Activated T-cell treated with anti-CD3 and anti-CD28 coated beads for 24 hours (primary cell): ENCODE measurements at regions not wholly inside any gene's neighbourhood (a gene's known extent, or its start where the extent isn't known, plus 50 kb on each side); places are given as distances from the start of the nearest gene placed in this dataset.

Experiments
- DNase-seq: peaks from one replicate; pipeline ENCODE4 v3.0.0-alpha.2; 2020; ENCODE audit warnings: low read depth

DNA sequence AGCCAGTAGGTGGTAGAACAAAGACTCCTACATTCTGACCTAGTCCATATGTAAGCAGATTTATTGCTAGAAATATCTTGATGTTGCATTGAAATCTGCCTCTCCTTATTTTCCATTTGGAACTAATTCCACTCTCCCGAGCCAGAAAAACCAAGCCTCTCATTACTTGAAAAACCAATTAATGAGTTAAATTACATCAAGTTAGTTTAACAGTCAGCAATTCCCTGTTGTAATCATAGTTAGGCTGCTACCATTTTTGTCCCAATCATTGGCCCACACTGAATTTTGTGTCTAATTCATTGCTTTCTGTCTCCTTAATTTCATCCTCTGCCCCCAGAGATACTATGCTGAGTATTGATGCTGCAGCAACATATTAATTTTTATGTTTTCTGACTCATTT is 168.3 kb upstream of the TNP1 start:
- no peak for DNase-seq

GRCh38 chr2:217027414-217027813 is 167.6 kb upstream of the TNP1 start:
- no peak for DNase-seq

DNA sequence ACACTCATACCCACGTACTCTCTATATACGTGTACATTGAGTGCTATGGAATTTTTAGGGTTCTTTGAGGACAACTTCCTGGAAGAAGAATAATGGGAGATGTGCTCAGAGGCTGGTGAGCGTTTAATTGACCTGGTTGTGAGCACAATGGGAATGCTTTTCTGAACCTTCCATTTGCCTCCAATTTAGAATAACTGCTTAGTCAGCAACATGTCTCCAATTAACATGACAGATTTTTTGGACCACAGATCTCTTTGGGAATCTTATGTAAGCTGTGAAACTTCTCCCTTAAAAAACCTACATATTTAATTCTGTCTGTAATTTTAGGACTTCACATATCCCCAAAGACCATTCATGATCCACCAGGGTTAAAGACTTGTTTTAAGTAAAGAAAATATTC is 166.7 kb upstream of the TNP1 start:
- no peak for DNase-seq

DNA sequence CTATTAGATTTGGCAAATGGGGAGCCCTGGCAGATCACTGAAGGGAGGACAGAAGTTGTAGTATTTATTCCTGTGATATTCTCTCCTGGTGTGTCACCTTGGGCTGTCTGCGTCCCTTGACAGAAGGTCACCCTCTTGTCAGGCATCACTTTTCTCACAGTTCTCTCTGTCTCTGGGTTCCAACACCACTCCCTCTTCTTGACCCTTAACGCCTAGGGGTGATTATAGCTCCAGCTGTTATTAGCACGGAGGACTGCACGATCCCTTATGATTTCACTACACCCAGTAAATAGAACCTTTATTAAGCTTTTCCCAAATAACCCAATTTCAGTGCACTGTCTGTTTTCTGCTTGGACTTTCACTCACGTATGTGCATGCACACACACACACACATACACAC is 166.3 kb upstream of the TNP1 start:
- no peak for DNase-seq

GRCh38 chr2:217023611-217024010 is 163.7 kb upstream of the TNP1 start:
- no peak for DNase-seq

DNA sequence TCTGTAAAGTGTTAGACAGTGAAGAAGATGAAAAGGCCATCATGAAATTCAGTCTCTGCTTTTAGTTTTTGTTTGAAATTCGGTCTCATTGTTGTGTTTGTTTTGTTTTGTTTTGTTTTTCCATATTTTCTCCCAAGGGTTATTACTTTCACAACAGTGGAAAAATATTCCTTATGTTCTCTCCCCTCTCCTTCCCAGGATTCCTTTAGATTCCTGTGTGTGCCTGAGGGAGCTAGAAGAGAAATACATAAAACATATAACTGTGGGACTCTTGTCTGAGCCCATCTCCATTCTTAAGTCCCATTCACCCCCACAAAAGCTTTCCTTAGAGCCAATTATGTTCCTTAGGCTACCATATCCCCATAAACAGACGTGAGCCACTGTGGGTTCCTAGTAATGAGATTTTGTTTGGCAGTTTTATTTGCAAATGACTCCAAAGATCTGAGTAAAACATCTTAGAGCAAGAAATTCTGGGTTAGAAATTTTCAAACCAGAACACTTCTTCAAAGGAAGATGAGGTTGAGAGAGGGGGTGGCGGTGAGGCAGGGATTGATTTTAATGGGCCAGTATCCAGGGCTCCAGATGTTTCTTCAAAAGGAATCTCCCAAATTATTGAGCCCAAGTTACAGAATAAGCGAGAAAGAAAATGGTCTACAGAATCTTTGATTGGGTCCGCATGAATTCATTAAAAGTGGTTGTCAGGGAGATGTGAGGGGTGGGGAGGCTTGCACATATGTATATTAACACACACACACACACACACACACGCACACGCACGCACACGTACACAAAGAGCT is 157.8 kb upstream of the TNP1 start:
- no peak for DNase-seq

DNA sequence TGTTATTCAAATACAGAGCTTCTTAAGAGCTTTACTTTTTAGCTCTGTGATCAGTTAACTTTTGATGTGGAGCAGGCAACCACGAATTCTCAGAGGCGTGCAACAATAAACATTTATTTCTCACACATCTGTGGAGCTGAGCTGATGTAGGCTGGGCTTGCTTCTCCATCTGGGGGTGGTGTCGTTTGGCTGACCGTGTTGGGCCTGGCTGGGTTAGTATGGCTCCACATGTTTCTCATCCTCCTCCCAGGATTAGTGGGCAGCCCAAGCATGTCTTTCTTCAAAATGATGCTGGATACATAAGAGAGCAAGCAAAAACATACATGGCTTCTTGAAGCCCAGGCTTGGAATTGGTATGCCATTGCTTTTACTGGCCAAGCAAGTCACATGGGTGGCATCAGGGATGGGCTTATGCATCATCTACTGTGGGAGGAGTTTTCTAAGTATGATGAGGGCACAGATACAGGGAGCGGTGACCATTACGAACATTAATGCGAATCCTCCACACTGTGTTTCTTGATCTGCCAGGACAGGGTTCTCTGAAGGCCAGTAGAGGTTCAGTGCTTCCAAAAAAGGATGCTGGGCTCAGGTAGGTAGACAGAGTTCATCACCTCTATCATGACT is 157.0 kb upstream of the TNP1 start:
- DNase-seq = no peak

DNA sequence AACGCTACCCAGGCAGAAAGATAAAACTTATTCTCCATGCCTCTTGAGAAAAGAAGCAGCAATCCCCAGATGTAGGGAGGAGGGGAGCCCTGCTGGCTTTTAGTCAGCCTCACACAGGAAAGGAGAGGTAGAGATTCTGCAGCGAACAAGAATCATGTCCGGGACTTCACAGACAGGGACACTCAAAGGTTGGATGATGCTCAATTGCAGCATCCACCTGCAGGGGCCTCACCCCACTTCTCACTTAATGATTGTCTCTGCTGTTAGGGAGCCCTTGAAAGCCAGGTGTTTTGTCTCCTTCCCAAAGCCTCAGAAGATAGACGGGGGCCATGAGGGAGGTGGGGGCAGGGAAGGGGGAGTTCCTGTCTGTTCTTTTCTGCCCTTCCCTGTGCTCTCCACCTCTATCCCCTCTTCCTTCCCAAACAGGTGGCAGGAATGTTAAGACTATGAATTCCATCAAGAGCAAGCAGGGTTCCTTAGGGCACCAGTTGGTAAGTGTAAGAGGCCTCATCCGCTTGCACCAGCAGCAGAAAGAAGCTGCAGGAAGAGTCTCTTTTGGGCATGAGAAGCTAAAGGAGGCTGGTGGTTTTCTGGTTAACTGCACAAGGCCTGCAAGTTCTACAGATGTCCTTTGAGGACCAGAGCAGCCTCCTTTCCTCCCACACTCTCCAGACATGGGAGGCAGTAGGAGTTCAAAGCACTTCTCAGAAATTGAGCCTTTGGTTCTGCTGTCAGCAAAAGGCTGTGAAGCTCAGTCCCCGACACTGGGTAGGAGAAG is 154.7 kb upstream of the TNP1 start:
- no peak for DNase-seq

DNA sequence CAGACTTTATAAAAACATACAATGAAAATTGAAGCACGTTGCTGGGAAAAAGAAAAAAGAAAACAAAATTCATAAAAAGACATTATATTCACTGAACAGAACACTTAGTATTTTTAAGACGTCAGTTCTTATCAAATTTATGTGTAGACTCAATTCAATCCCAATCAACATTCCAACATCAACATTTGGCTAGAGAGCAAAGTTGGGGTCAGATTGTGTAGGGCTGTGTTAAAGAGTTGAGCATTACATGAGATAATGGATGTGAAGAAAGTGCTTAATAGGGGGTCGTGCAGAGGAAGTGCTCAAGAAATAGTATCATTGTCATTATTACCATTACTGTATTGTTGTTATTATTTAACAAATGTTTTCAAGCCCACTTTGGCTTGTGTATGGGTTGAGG is 154.1 kb upstream of the TNP1 start:
- no peak for DNase-seq

DNA sequence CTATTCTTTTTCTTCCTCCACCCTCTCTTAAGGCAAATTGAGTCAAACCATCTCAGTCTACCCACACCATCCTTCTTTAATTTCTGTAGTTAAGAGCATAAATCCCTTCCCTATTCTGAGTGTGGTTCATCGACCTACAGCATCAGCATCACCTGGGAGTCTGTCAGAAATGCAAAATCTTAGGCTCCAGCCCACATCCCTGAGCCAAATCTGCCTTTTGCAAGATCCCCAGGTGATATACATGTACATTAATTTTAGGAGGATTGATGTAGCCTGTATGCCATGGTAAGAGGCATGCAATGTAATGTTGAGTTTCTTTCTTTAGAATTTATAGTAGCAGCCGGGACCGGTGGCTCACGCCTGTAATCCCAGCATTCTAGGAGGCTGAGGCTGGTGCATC is 151.7 kb upstream of the TNP1 start:
- no peak for DNase-seq

DNA sequence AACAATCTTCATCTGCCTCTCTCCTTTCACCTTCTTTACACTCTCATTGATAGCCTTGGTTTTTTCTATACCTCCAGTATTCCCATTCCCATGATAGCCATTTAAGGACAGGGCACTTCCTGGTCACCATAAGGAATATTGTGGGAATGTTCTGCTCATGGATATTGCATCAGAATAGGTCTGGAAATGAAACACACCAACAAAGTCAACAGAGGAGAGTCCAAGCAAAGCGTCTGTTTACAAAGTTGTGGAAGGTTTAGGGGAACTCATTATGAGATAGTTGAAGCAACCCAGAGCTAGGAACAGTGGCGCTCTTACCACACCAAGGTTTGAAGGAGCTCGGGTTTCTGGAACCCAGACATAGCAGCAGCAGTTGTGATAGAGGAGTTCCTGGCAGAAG is 150.3 kb upstream of the TNP1 start:
- DNase-seq = no peak

DNA sequence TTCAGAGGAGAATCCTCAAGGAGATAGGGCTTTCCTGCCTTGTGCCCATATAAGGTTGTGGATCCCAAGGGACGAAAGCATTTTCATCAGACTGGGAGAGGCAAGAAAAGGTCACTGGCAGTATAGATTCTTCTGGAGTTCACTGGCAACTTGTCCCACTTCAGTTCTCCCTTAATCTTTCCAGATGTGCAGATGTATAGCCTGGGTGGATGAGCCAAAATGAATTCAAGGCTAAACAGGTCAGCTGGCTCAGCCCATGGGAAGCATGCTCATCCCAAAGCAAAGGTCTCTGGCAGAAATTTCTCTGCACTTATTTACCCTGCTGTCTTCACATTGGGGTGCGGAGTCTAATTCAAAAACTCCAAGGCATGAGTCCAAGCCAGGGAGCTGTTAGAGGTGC is 148.9 kb upstream of the TNP1 start:
- DNase-seq = no peak

DNA sequence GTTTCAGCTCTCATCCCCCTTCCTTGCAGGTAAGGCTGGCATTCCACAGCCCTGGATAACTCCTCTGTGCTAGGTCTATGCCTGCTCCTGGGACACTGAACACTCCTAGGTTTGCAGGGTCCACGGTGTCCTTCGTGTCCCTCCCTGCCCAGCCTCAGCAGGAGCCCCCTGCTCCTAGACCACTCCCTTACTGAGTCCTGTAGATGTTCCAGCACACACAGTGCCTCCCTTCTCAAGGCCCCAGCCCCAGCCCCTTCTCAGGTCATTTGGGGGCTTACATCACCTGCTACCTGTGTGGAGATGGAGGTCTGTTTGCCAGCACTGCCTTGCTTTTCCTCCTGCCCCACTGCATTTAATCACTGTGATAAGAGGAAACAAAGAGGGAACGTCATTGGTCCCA is 146.4 kb upstream of the TNP1 start:
- no peak for DNase-seq

- DNase-seq = no peak
Measured at GRCh38 chr2:217004656-217005055, 144.8 kb upstream of the TNP1 start.

GRCh38 chr2:217001740-217002139 is 141.9 kb upstream of the TNP1 start:
- no peak for DNase-seq

DNA sequence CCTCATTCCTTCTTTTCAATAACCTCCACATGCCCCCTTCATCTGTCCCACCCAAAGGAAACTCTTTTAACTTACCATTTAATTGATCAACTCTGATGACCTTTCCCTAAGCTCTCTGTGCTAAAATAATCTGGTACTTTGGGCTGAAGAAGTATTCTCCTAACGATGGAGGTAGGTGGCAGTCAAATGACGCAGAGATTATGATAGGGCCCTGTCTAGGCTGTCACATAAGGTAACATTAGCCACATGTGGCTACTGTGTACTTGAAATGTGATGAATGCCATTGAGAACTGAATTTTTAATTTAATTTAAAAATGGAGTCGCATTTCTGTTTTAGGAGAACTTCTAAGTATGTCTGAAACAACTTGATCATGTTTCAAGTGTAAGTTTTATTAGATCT is 140.5 kb upstream of the TNP1 start:
- DNase-seq = no peak

DNA sequence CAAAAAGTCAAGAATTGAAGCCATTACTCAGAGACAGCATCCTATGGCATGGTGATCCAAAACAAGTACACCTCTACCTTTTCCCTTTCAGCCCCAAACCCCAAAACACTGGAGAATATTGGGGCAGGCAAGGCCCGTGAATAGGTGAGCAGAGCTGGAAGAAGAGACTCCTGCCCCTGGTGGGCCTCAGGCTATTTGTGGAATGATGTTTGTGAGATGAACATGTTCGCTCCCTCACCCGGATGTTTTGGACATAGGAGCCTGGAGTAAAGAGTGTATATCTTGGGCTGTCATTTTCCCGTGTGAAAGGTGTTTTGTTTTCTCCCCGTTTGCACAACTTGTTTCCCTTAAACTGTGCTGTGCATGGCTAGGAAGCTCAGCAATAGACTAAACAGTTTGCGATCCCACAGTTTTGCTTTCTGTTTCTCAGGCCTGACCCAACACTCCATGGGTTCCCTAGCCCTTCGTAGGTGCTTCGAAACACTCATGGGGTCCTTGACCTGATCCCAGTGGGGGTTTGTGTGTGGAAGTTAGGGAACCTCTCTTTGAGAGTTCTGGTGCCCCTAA is 136.5 kb upstream of the TNP1 start:
- no peak for DNase-seq

DNA sequence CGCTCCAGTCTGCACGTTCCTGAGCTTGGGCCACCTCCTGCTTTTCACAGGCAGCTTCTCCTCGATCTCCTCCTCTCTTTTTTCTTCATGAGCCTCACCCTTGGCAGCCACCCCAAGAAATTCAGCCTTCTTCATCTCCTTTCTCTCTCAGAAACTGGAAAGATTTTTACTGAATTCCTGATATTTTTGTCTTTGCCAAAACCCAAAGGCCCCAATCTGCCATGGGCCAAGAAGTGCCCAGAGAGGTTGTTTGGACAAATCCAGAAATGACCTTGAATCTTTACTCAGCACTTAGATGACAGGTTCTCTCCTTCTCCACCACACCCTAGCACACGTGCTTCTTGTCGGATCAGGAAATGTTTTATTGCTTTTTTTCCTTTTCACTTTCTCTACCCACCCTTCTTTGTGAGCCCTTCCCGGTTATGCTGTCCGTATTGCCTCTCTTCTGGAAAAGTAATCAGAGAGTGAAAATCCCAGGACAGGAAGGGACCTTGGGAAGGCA is 134.5 kb upstream of the TNP1 start:
- DNase-seq = no peak

DNA sequence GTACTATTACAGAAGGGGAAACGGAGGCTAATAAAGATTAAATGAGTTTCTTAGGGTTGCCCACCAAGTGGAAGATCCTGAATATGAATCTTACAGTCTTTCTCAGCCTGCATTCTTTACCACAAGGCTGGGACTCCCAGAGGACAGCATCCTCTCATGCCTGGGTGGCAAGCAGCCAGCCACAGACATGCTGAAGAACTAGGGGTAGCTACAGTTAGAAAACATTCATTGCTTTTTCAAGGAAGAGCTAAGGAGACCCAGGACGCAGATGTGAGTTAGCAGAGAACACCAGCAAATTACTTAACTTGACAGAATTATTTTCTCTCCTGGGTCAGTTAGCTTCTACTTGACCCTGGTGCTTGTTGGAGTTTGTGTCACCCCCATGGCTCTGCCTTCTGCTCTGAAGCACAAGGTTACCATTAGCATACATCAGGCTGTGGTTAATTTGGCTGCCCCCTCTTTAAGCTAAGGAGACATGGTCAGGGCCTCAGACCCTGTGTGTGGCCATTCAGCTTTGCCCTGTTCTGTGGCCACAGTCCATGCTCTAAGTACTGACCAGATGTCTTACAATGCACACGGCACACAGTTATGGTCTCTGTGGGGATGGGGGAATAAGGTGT is 132.3 kb upstream of the TNP1 start:
- DNase-seq = no peak

DNA sequence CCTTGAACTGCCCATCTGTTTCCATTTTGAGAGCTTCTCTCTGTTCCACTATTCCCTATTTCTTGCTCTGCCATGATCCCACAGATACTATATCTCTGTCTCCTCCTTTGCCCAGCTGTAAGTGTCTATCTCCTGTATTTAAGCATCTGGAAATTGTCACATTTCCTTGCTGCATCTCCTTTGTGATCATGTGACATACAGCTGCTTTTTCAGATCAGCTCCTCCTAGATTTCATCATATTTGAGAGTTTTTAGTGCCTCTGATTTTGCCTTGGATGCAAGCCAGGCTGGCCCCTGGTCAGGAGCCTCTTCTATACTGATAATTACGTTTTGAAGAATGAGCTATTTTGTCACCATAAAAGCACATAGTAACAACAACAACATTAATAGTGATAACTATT is 131.7 kb upstream of the TNP1 start:
- no peak for DNase-seq

DNA sequence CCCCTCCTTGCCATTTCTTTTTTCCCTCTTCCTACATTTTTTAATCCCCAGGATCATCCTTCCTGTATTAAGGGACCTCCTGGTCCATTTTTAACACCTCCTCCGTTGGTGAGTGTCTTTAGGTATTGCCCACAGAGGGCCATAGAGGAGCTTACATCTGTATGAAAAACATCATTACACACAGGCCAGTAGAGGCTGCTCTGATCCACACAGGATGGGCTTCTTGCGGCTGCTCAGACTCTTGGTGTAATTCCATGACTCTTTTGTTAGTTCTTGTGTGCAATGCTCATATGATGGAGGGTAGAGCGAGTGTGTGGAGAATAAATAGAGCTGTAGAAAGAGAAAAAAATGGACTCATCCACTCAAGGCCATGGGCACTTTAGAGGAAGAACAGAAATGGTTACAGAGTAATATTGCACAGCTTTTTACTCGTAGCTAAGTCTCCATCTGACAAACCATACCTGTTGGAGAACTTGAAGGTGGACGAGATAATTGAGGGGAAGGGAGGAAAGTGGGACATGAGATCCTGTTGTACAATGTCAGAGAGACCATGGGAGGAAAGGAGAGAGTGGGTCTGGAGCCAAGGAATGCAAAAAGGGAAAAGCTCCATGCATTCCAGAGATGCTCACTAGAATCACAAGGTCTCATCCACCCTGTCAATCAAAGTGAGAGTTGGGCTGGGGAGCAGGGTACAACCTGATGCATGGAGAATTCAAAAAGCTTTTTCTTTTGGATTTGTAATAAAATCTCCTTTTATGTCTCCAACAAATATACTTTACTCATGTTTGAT is 129.7 kb upstream of the TNP1 start:
- DNase-seq = no peak
